ENCODE measurements at regions not wholly inside any gene's neighbourhood (a gene's known extent, or its start where the extent isn't known, plus 50 kb on each side); places are given as distances from the start of the nearest gene placed in this dataset.

- ChIA-PET CTCF (no interaction called here), POLR2A (no interaction called here)
- no peak overlapping the region for H3K27ac ChIP-seq (ENCODE audit: extremely low read depth, low read depth, low read length)
- no peaks in the 10 kb centered on the region for H3K9me3 ChIP-seq (ENCODE audit: control insufficient read depth, insufficient read depth, low read depth, low read length)
- TF ChIP-seq GLI2 (tag by site-specific recombination; IDR thresholded peaks at IDR 0.05; ENCODE audit: borderline replicate concordance, low read depth) (no peak), PRDM2 (tag by site-specific recombination; IDR thresholded peaks at IDR 0.05; ENCODE audit: borderline replicate concordance) (no peak), ZBTB8A (tag by site-specific recombination; IDR thresholded peaks at IDR 0.05) (no peak), ZFP3 (tag by site-specific recombination; IDR thresholded peaks at IDR 0.05; ENCODE audit: low read depth) (no peak), ZNF169 (tag by site-specific recombination; IDR thresholded peaks at IDR 0.05) (no peak), HOXD13 (CRISPR knock-in tag; IDR thresholded peaks at IDR 0.05; ENCODE audit: borderline replicate concordance) (no peak), ZNF157 (tag by site-specific recombination; IDR thresholded peaks at IDR 0.05) (no peak), KLF8 (tag by site-specific recombination; IDR thresholded peaks at IDR 0.05) (no peak), ZNF155 (tag by site-specific recombination; IDR thresholded peaks at IDR 0.05) (no peak), ZNF548 (tag by site-specific recombination; IDR thresholded peaks at IDR 0.05) (no peak), ZNF514 (tag by site-specific recombination; IDR thresholded peaks at IDR 0.05) (no peak), HOXA7 (CRISPR knock-in tag; IDR thresholded peaks at IDR 0.05; ENCODE audit: borderline replicate concordance) (no peak), GLIS1 (tag by site-specific recombination; IDR thresholded peaks at IDR 0.05) (no peak), ZSCAN4 (tag by site-specific recombination; IDR thresholded peaks at IDR 0.05) (no peak), MYNN (tag by site-specific recombination; IDR thresholded peaks at IDR 0.05; ENCODE audit: borderline replicate concordance) (no peak), ZNF610 (tag by site-specific recombination; IDR thresholded peaks at IDR 0.05; ENCODE audit: borderline replicate concordance) (no peak), MEIS1 (CRISPR knock-in tag; IDR thresholded peaks at IDR 0.05; ENCODE audit: borderline replicate concordance) (no peak)
- no peaks in the 10 kb centered on the region for H3K4me1 ChIP-seq (ENCODE audit: control insufficient read depth, insufficient read depth, low read length)
- no peaks in the 10 kb centered on the region for H3K36me3 ChIP-seq (ENCODE audit: control insufficient read depth in 2 of 2, insufficient read depth in 1 of 2, low read length in 2 of 2)
- no peak overlapping the region for H3K4me3 ChIP-seq (ENCODE audit: low read depth, low read length)
Measured at GRCh38 chr2:120419073-120419472, 73.1 kb downstream of the INHBB start.

DNA sequence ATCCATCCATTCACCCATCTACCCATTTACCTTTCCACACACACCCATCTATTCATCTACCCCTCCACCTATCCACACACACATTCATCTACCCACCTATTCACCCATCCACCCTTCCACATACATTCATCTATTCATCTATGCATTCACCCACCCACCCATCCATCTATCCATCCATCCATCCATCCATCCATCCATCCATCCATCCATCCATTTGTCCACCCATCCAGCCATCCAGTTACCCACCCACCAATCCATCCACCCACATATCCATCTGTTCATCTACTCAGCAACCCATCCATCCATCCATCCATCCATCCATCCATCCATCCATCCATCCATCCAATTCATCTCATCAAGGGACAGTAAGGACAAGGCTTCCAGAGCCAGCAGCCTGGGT is 74.0 kb downstream of the INHBB start:
- CTCF ChIA-PET = no interaction called here
- POLR2A ChIA-PET = no interaction called here
- TF ChIP-seq ZBTB17 (tag by site-specific recombination; IDR thresholded peaks at IDR 0.05) (peak; percentile 47), ZNF214 (tag by site-specific recombination; IDR thresholded peaks at IDR 0.05; ENCODE audit: borderline replicate concordance) (no peak), EGR2 (tag by site-specific recombination; IDR thresholded peaks at IDR 0.05; ENCODE audit: low read depth) (peak; percentile 49; the same call in 1 of the 2 replicates), ZNF366 (tag by site-specific recombination; conservative IDR thresholded peaks at IDR 0.05) (peak; percentile 90)

More for the DNA sequence above, 74.0 kb downstream of the INHBB start:
- no peaks in the 10 kb centered on the region for H3K36me3 ChIP-seq (ENCODE audit: control insufficient read depth in 2 of 2, insufficient read depth in 1 of 2, low read length in 2 of 2)
- no peak overlapping the region for H3K27ac ChIP-seq (ENCODE audit: extremely low read depth, low read depth, low read length)
- H3K9me3 ChIP-seq (ENCODE audit: control insufficient read depth, insufficient read depth, low read depth, low read length) = no peaks in the 10 kb centered on the region
- no peak overlapping the region for H3K4me3 ChIP-seq (ENCODE audit: low read depth, low read length)
- no peaks in the 10 kb centered on the region for H3K4me1 ChIP-seq (ENCODE audit: control insufficient read depth, insufficient read depth, low read length)
